ENCODE measurements at regions not wholly inside any gene's neighbourhood (a gene's known extent, or its start where the extent isn't known, plus 50 kb on each side); places are given as distances from the start of the nearest gene placed in this dataset.
"Not testable (repeated sequence)": the region's sequence is repeated elsewhere in the genome, so short reads cannot be mapped to it uniquely, and the experiment has no call there.

DNA sequence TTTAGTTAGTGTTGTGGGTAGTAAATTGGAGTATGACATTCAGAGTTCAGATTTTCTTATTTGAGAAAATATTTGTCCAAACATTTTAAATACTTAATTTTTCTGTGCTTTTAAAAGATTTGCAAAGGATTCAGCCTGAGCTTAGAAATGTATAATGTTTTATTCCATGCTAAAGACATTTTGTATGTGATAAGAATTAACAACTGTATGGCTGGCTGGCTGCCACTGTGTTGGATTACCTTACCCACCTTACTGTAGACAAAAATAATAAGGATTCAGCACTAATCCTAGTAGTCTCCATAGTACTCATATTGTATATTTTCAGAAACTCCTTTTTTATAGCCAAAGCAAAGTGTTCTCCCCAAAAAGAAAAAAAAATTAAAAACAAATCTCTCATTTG lies 74.8 kb downstream of the TANC2 start:
- in situ Hi-C loops (cut with HindIII; ENCODE audit: low sequenced_read_pairs), result no loop called here
- H3K4me3 ChIP-seq (ENCODE audit: low read depth, low read length), result no peak overlapping the region
- TF ChIP-seq, protein P1, sequence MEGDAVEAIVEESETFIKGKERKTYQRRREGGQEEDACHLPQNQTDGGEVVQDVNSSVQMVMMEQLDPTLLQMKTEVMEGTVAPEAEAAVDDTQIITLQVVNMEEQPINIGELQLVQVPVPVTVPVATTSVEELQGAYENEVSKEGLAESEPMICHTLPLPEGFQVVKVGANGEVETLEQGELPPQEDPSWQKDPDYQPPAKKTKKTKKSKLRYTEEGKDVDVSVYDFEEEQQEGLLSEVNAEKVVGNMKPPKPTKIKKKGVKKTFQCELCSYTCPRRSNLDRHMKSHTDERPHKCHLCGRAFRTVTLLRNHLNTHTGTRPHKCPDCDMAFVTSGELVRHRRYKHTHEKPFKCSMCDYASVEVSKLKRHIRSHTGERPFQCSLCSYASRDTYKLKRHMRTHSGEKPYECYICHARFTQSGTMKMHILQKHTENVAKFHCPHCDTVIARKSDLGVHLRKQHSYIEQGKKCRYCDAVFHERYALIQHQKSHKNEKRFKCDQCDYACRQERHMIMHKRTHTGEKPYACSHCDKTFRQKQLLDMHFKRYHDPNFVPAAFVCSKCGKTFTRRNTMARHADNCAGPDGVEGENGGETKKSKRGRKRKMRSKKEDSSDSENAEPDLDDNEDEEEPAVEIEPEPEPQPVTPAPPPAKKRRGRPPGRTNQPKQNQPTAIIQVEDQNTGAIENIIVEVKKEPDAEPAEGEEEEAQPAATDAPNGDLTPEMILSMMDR (IDR thresholded peaks at IDR 0.05; ENCODE audit: low read depth, low read length, missing control alignments), result no peak
- DNase-seq (ENCODE audit: low read depth), result no peak

GRCh38 chr17:63041251-63041650 lies 75.2 kb downstream of the TANC2 start:
- TF ChIP-seq, protein P1 (IDR thresholded peaks at IDR 0.05; ENCODE audit: low read depth, low read length, missing control alignments), result no peak
- DNase-seq (ENCODE audit: low read depth), result no peak
- in situ Hi-C loops (cut with HindIII; ENCODE audit: low sequenced_read_pairs), result no loop called here
- H3K4me3 ChIP-seq (ENCODE audit: low read depth, low read length), result no peak overlapping the region

- TF ChIP-seq, protein P1 (IDR thresholded peaks at IDR 0.05; ENCODE audit: low read depth, low read length, missing control alignments), result no peak
- in situ Hi-C loops (cut with HindIII; ENCODE audit: low sequenced_read_pairs), result no loop called here
- no peak for DNase-seq (ENCODE audit: low read depth)
- H3K4me3 ChIP-seq (ENCODE audit: low read depth, low read length), result no peak overlapping the region
Measured at GRCh38 chr17:63041722-63042121, 75.7 kb downstream of the TANC2 start.

DNA sequence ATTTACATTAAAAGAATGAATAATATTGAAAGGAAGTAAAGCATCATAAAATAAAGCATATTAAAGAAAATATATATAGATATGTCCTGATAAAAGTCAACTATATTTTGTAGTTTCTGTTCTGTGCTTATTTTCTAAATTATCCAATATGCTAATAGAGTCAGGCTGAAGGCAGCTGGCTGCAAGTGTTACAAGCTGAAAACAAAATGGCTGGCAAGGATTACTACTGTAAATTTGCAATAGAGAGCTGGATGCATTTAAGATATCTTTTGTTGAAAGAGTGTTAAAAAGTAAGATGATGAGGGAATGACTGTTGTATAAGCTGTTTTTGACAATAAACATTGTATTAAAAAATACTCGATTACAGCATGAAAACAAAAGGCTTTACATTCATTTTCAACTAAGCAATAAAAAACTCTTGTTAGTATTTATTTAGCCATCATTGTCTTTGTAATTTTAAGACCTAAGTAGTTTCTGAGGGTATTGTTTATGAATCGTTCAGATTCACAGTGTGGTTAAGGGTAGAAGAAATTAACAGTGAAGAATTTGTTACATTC lies 76.3 kb downstream of the TANC2 start:
- in situ Hi-C loops (cut with HindIII; ENCODE audit: low sequenced_read_pairs), result no loop called here
- TF ChIP-seq, protein P1 (IDR thresholded peaks at IDR 0.05; ENCODE audit: low read depth, low read length, missing control alignments), result no peak

GRCh38 chr17:63057560-63057959 lies 91.5 kb downstream of the TANC2 start:
- DNase-seq (ENCODE audit: low read depth); in situ Hi-C loops (cut with HindIII; ENCODE audit: low sequenced_read_pairs); H3K4me3 ChIP-seq (ENCODE audit: low read depth, low read length): not testable (repeated sequence)

More for the DNA sequence above, 76.3 kb downstream of the TANC2 start:
- no peak overlapping the region for H3K4me3 ChIP-seq (ENCODE audit: low read depth, low read length)
- DNase-seq (ENCODE audit: low read depth), result no peak

DNA sequence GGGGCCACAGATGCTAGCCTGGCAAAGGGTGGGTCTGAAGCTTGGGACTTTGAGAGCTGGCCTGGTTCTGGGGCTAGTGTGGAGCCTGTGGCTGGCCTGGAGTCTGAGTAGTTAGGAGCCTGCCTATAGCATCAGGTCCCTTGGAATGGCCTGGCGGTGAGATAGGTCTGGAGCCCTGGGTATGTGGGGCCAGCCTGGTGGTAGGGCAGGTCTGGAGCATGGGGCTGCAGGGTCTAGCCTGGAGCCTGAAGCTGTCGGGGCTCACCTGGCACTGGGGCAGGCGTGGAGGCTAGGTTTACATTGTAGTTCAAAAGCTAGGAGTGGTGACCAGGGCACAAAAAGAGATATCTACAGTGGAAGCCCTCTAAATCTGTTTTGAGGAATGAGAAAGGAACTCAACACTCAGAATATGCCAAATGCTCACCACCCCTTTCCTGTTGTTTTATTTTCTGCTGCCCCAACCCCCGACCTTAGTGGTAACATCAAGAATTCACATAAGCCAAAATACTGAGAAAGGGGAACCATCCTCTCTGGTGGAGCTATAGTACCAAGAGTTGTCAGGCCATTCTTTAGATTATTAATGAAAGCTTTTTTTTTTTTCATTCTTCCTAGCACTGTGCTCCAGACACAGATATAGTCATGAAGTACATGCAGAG lies 100.3 kb downstream of the TANC2 start:
- no peak overlapping the region for H3K4me3 ChIP-seq (ENCODE audit: low read depth, low read length)
- TF ChIP-seq, protein P1 (IDR thresholded peaks at IDR 0.05; ENCODE audit: low read depth, low read length, missing control alignments), result no peak
- no peak for DNase-seq (ENCODE audit: low read depth)
- in situ Hi-C loops (cut with HindIII; ENCODE audit: low sequenced_read_pairs), result no loop called here

DNA sequence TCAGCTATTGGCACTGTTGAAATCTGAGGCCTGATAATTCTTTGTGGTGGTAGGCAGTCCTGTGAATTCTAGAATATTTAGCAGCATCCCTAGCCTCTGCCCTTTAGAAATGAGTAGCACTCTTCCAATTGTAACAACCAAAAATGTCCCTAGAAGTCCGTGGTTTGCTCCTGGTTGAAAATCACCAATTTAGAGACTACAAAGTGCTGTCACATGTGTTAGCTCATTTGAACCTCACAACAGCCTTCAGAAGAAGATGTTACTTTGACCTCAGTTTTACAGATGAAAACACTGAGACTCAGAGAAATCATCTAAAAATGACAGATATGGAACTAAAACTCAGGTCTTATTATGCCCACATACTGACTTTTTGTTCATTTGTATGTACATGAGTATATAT lies 103.2 kb downstream of the TANC2 start:
- no peak for DNase-seq (ENCODE audit: low read depth)
- TF ChIP-seq, protein P1 (IDR thresholded peaks at IDR 0.05; ENCODE audit: low read depth, low read length, missing control alignments), result no peak
- no peak overlapping the region for H3K4me3 ChIP-seq (ENCODE audit: low read depth, low read length)
- in situ Hi-C loops (cut with HindIII; ENCODE audit: low sequenced_read_pairs), result no loop called here
